CD8-positive, alpha-beta memory T cell (primary cell): ENCODE measurements at regions not wholly inside any gene's neighbourhood (a gene's known extent, or its start where the extent isn't known, plus 50 kb on each side); places are given as distances from the start of the nearest gene placed in this dataset.
"Not testable (repeated sequence)": the region's sequence is repeated elsewhere in the genome, so short reads cannot be mapped to it uniquely, and the experiment has no call there.

Experiments used
- CTCF ChIA-PET: fragments of 350-600 bp; sonication (Branson Sonifier 250); formaldehyde crosslinking; loops from one replicate; lab custom pipeline; 2021; ENCODE audit warnings: antibody characterized with exemption; lab: Charles Lee
- POLR2A ChIA-PET: fragments of 350-600 bp; sonication (Branson Sonifier 250); formaldehyde crosslinking; loops from one replicate; lab custom pipeline; 2021; ENCODE audit warnings: antibody characterized with exemption; lab: Charles Lee
- DNase-seq, 5 donors: peaks; one replicate each; pipeline versions ENCODE4 v3.0.0 to v3.0.0-alpha.2; 2020 to 2022; ENCODE audit warnings: mixed read lengths in 1 of 5
- H3K27ac ChIP-seq: one replicate; pipeline ENCODE4 v1.7.0; 2013; ENCODE audit warnings: low read depth, mild to moderate bottlenecking, low read length, moderate library complexity
- H3K27me3 ChIP-seq: 2 replicates; pipeline ENCODE4 v1.7.0; 2013; ENCODE audit warnings: low read length, mild to moderate bottlenecking; ENCODE audit not compliant: insufficient read depth, poor library complexity, severe bottlenecking
- H3K36me3 ChIP-seq: 2 replicates; pipeline ENCODE4 v1.7.0; 2013; ENCODE audit warnings: mild to moderate bottlenecking, low read length, moderate library complexity; ENCODE audit not compliant: insufficient read depth
- H3K4me1 ChIP-seq: 2 replicates; pipeline ENCODE4 v1.7.0; 2013; ENCODE audit warnings: mild to moderate bottlenecking, low read length, moderate library complexity; ENCODE audit not compliant: insufficient read depth
- H3K4me3 ChIP-seq: 2 replicates; pipeline ENCODE4 v1.7.0; 2013; ENCODE audit warnings: mild to moderate bottlenecking, low read length
- H3K9me3 ChIP-seq: 2 replicates; pipeline ENCODE4 v1.7.0; 2013; ENCODE audit warnings: mild to moderate bottlenecking, low read length
- H3K27ac Mint-ChIP-seq, 8 donors: one replicate each; pipeline ENCODE4 v1.8.0; 2020 to 2021; ENCODE audit warnings: mixed read lengths in 8 of 8, mild to moderate bottlenecking in 6 of 8, inconsistent platforms in 3 of 8, moderate library complexity in 3 of 8
- H3K27me3 Mint-ChIP-seq, 2 donors: one replicate each; pipeline ENCODE4 v1.8.0; 2020 to 2021; ENCODE audit warnings: mixed read lengths in 2 of 2, mild to moderate bottlenecking in 1 of 2, moderate library complexity in 1 of 2
- H3K36me3 Mint-ChIP-seq, 3 donors: one replicate each; pipeline ENCODE4 v1.8.0; 2020 to 2021; ENCODE audit warnings: mixed read lengths in 3 of 3, inconsistent platforms in 1 of 3, mild to moderate bottlenecking in 1 of 3
- H3K4me1 Mint-ChIP-seq, 3 donors: one replicate each; pipeline ENCODE4 v1.8.0; 2020 to 2021; ENCODE audit warnings: mixed read lengths in 3 of 3, inconsistent platforms in 1 of 3, mild to moderate bottlenecking in 1 of 3
- H3K4me3 Mint-ChIP-seq, 7 donors: one replicate each; pipeline ENCODE4 v1.8.0; 2020 to 2021; ENCODE audit warnings: mixed read lengths in 7 of 7, mild to moderate bottlenecking in 6 of 7, moderate library complexity in 4 of 7, inconsistent platforms in 2 of 7
- H3K9me3 Mint-ChIP-seq, 5 donors: one replicate each; pipeline ENCODE4 v1.8.0; 2020 to 2022; ENCODE audit warnings: mixed read lengths in 5 of 5, mild to moderate bottlenecking in 3 of 5, moderate library complexity in 2 of 5, inconsistent platforms in 1 of 5

DNA sequence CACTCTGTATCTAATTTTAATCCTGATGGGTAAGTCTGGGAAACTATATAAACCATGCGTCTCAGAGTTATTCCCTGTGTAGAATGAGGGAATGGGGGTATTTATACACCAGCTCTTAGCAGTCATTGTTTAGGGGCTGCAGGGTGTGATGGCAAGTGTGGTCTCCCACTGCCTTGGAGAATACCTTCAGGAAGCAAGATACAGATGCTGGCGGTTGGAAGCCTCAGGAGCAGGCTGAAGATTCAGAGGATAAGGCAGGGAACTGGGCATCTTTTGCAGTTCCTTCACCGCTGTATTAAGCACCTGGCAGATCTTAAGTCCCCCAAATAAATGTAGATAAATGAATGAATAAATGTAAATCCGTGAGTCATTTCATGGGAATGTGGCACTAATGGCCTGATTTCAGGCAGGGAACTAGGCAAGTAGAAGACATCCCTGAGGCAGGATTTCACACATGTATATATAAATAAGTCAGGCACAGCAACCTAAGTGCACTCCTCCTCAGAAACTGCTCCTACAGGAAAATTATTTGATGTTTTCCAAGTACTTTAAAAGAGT is 209.2 kb upstream of the GADL1 start:
- Mint-ChIP-seq H3K27me3 (peaks cover 0 to 4% of the 10 kb centered on the region in 2 donors), H3K4me1 (no peaks in the 10 kb centered on the region), H3K9me3 (peaks cover 0 to 2% (median 0%) of the 10 kb centered on the region in 5 donors), H3K4me3 (no peak overlapping the region), H3K36me3 (peaks cover 0 to 1% (median 0%) of the 10 kb centered on the region in 3 donors), H3K27ac (no peak overlapping the region)
- no peaks in the 10 kb centered on the region for H3K36me3 ChIP-seq
- H3K4me3 ChIP-seq: no peak overlapping the region
- H3K27me3 ChIP-seq: no peaks in the 10 kb centered on the region
- H3K9me3 ChIP-seq: no peaks in the 10 kb centered on the region
- no peak overlapping the region for H3K27ac ChIP-seq
- ChIA-PET CTCF (no interaction called here), POLR2A (no interaction called here)
- no peak for DNase-seq
- no peaks in the 10 kb centered on the region for H3K4me1 ChIP-seq

DNA sequence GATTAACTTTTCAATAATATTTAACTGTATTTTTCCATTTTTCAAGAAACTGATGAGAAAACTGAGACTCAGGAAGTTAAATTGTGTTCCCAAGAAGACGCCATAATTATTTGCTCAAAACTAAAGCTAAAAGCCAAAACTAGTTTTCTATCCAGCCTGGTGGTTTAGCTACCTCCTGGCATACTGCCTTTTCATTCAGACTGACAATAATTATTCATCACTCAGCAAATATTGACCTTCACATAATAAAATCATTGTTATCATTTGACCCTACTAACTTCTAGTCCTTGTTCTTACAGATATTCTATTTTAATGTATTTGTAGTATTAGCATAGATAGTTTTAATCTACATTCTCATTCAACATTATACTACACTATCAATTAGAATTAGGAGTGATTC is 210.6 kb upstream of the GADL1 start:
- H3K4me1 ChIP-seq: no peaks in the 10 kb centered on the region
- H3K4me1 Mint-ChIP-seq: no peaks in the 10 kb centered on the region
- H3K36me3 Mint-ChIP-seq: peaks cover 0 to 8% (median 0%) of the 10 kb centered on the region in 3 donors
- no peaks in the 10 kb centered on the region for H3K9me3 ChIP-seq
- H3K27me3 Mint-ChIP-seq: peaks cover 0 to 4% of the 10 kb centered on the region in 2 donors
- H3K27me3 ChIP-seq: no peaks in the 10 kb centered on the region
- no peak overlapping the region for H3K27ac Mint-ChIP-seq
- ChIA-PET CTCF (no interaction called here), POLR2A (no interaction called here)
- H3K4me3 ChIP-seq: no peak overlapping the region
- no peaks in the 10 kb centered on the region for H3K36me3 ChIP-seq
- no peak overlapping the region for H3K27ac ChIP-seq
- H3K4me3 Mint-ChIP-seq: no peak overlapping the region
- no peak for DNase-seq
- peaks cover 0 to 2% (median 0%) of the 10 kb centered on the region in 5 donors for H3K9me3 Mint-ChIP-seq

- Histone ChIP-seq H3K36me3 (no peaks in the 10 kb centered on the region), H3K4me3 (no peak overlapping the region), H3K27ac (no peak overlapping the region), H3K4me1 (no peaks in the 10 kb centered on the region), H3K9me3 (no peaks in the 10 kb centered on the region), H3K27me3 (no peaks in the 10 kb centered on the region)
- Mint-ChIP-seq H3K27ac (no peak overlapping the region), H3K9me3 (peaks cover 0 to 2% (median 0%) of the 10 kb centered on the region in 5 donors), H3K27me3 (peaks cover 0 to 4% of the 10 kb centered on the region in 2 donors), H3K4me1 (no peaks in the 10 kb centered on the region), H3K36me3 (peaks cover 0 to 8% (median 0%) of the 10 kb centered on the region in 3 donors), H3K4me3 (no peak overlapping the region)
- ChIA-PET CTCF (no interaction called here), POLR2A (no interaction called here)
- DNase-seq: no peak
Observed at GRCh38 chr3:31105438-31106077, 211.1 kb upstream of the GADL1 start.

DNA sequence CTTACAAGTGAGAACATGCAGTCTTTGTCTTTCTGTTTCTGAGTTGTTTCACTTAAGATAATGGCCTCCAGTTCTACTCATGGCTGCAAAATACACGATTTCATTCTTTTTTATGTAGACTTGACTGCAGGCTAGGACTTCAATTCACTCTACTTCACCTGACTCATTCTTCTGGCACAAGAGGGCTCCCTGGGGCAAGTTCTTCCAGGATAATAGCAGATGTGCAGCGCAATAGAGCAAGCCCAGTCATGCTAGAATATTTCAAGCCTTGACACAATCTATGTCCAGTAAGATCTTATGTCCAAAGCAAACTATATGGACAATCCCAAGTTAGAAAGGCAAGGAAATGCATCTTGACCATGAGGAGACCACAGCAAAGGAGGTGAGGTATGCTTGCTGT is 211.7 kb upstream of the GADL1 start:
- no peak for DNase-seq
- Histone ChIP-seq H3K27ac (no peak overlapping the region), H3K27me3 (no peaks in the 10 kb centered on the region), H3K4me1 (no peaks in the 10 kb centered on the region), H3K36me3 (no peaks in the 10 kb centered on the region), H3K4me3 (no peak overlapping the region), H3K9me3 (no peaks in the 10 kb centered on the region)
- H3K27ac Mint-ChIP-seq: no peak overlapping the region
- ChIA-PET POLR2A (no interaction called here), CTCF (no interaction called here)
- H3K36me3 Mint-ChIP-seq: peaks cover 0 to 8% (median 0%) of the 10 kb centered on the region in 3 donors
- no peak overlapping the region for H3K4me3 Mint-ChIP-seq
- H3K27me3 Mint-ChIP-seq: peaks cover 0 to 4% of the 10 kb centered on the region in 2 donors
- H3K4me1 Mint-ChIP-seq: no peaks in the 10 kb centered on the region
- H3K9me3 Mint-ChIP-seq: peaks cover 0 to 2% (median 0%) of the 10 kb centered on the region in 5 donors

DNA sequence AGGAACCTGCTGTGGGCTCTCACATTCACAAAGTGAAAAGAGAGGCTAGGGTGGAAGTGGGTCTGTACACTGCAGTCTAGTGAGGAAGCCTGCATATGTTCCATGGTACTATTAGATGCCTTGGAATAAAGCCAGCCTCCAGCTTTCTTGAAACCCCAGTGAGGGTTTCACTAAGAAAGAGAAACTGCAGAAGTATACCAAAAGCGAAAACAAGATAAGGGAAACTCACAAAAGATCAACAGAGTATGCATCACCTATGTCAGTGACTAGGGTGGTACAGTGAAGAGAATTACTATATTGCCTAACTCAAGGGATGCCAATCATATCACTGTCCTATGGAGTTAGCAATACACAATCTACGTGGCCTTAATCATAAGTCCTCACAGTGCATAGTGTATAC is 212.5 kb upstream of the GADL1 start:
- peaks cover 0 to 4% of the 10 kb centered on the region in 2 donors for H3K27me3 Mint-ChIP-seq
- no peak overlapping the region for H3K4me3 Mint-ChIP-seq
- H3K4me1 Mint-ChIP-seq: no peaks in the 10 kb centered on the region
- no peaks in the 10 kb centered on the region for H3K27me3 ChIP-seq
- H3K27ac ChIP-seq: no peak overlapping the region
- peaks cover 0 to 8% (median 0%) of the 10 kb centered on the region in 3 donors for H3K36me3 Mint-ChIP-seq
- H3K36me3 ChIP-seq: no peaks in the 10 kb centered on the region
- ChIA-PET CTCF (no interaction called here), POLR2A (no interaction called here)
- no peak overlapping the region for H3K4me3 ChIP-seq
- H3K9me3 Mint-ChIP-seq: peaks cover 0 to 2% (median 0%) of the 10 kb centered on the region in 5 donors
- no peaks in the 10 kb centered on the region for H3K9me3 ChIP-seq
- no peaks in the 10 kb centered on the region for H3K4me1 ChIP-seq
- no peak overlapping the region for H3K27ac Mint-ChIP-seq
- no peak for DNase-seq

DNA sequence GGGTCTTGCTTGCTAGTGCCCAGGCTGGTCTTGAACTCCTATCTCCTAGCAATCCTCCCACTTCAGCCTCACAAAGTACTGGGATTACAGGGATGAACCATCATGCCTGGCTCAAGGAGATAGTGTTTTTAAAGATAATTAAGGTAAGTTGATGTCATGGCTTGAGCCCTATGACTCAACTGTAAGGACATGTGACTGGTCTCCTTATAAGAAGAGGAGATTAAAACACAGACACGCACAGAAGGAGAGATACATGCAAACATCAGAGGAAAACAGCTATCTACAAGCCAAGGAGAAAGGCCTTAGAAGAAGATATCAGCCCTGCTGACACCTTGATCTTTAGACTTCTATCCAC is 220.4 kb upstream of the GADL1 start:
- no peak overlapping the region for H3K27ac Mint-ChIP-seq
- H3K36me3 ChIP-seq: no peaks in the 10 kb centered on the region
- ChIA-PET POLR2A (no interaction called here), CTCF (no interaction called here)
- H3K9me3 ChIP-seq: no peaks in the 10 kb centered on the region
- peaks cover 0 to 4% (median 0%) of the 10 kb centered on the region in 5 donors for H3K9me3 Mint-ChIP-seq
- H3K4me3 Mint-ChIP-seq: no peak overlapping the region
- H3K27ac ChIP-seq: no peak overlapping the region
- H3K27me3 ChIP-seq: no peaks in the 10 kb centered on the region
- no peak overlapping the region for H3K4me3 ChIP-seq
- DNase-seq: no peak
- H3K4me1 ChIP-seq: no peaks in the 10 kb centered on the region
- H3K36me3 Mint-ChIP-seq: peaks cover 0 to 10% (median 0%) of the 10 kb centered on the region in 3 donors
- no peaks in the 10 kb centered on the region for H3K4me1 Mint-ChIP-seq
- no peaks in the 10 kb centered on the region for H3K27me3 Mint-ChIP-seq

DNA sequence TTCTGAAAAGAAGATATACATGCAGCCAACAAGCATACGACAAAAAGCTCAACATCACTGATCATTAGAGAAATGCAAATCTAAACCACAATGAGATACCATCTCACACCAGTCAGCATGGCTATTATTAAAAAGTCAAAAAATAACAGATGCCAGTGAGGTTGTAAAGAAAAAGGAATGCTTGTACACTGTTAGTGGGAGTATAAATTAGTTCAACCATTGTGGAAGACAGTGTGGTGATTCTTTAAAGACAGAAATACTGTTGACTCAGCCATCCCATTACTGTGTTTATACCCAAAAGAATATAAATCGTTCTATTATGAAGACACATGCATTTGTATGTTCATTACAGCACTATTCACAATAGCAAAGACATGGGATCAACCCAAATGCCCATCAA is 221.1 kb upstream of the GADL1 start:
- H3K27ac Mint-ChIP-seq, H3K4me3 ChIP-seq, H3K9me3 ChIP-seq, H3K27ac ChIP-seq, CTCF ChIA-PET, H3K4me1 ChIP-seq, H3K36me3 ChIP-seq, H3K27me3 ChIP-seq, H3K9me3 Mint-ChIP-seq, H3K4me3 Mint-ChIP-seq, H3K27me3 Mint-ChIP-seq, POLR2A ChIA-PET, H3K4me1 Mint-ChIP-seq, DNase-seq: not testable (repeated sequence)
- H3K36me3 Mint-ChIP-seq: peaks cover 0 to 10% (median 0%) of the 10 kb centered on the region in 3 donors

GRCh38 chr3:31116651-31117050 is 222.2 kb upstream of the GADL1 start:
- no peaks in the 10 kb centered on the region for H3K27me3 ChIP-seq
- Mint-ChIP-seq H3K9me3 (peaks cover 0 to 4% (median 0%) of the 10 kb centered on the region in 5 donors), H3K4me3 (no peak overlapping the region), H3K36me3 (peaks cover 0 to 10% (median 0%) of the 10 kb centered on the region in 3 donors), H3K27ac (no peak overlapping the region), H3K4me1 (no peaks in the 10 kb centered on the region), H3K27me3 (no peaks in the 10 kb centered on the region)
- DNase-seq: no peak
- H3K4me1 ChIP-seq: no peaks in the 10 kb centered on the region
- no peaks in the 10 kb centered on the region for H3K9me3 ChIP-seq
- CTCF ChIA-PET: no interaction called here
- no peak overlapping the region for H3K4me3 ChIP-seq
- no peak overlapping the region for H3K27ac ChIP-seq
- H3K36me3 ChIP-seq: no peaks in the 10 kb centered on the region
- POLR2A ChIA-PET: no interaction called here
